HTR-8/SVneo (cell line): ENCODE measurements at regions not wholly inside any gene's neighbourhood (a gene's known extent, or its start where the extent isn't known, plus 50 kb on each side); places are given as distances from the start of the nearest gene placed in this dataset.
"Not testable (repeated sequence)": the region's sequence is repeated elsewhere in the genome, so short reads cannot be mapped to it uniquely, and the experiment has no call there.

Source experiments
- DNase-seq: peaks from one replicate; pipeline ENCODE4 v3.0.0; 2011; ENCODE audit warnings: low spot score, mixed read lengths; ENCODE audit not compliant: insufficient read length
- FAIRE-seq: peaks from 2 replicates; lab custom pipeline; 2011; peaks lifted over from hg19 to GRCh38; lab: Jason Lieb, UNC

- not testable (repeated sequence) for DNase-seq, FAIRE-seq
Observed at GRCh38 chr22:22369219-22369963, 124.8 kb downstream of the VPREB1 start.

- FAIRE-seq (no peak), DNase-seq (no peak)
Observed at GRCh38 chr22:22369964-22370270, 125.3 kb downstream of the VPREB1 start.

- DNase-seq (no peak), FAIRE-seq (no peak)
Observed at GRCh38 chr22:22371031-22371541, 126.5 kb downstream of the VPREB1 start.

DNA sequence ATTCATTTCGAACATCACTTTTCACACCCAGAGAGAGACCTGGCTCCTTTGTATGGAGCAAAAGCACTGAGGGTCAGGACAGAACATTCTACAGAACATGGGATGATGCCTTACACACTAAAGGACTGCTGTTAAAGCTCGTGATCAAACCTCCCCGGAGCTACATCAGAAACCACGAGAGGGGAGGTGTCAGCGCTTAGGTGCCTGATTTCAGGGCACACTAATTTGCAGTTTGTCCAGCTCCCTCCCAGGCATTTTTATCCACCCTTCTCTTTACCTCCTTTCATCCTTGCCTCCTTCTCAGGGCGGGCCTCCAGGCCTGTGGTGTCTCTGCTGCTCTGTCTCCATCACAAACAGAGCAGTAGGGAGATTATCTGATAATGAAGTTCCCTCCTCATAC, 127.5 kb downstream of the VPREB1 start:
- FAIRE-seq (no peak), DNase-seq (no peak)

DNA sequence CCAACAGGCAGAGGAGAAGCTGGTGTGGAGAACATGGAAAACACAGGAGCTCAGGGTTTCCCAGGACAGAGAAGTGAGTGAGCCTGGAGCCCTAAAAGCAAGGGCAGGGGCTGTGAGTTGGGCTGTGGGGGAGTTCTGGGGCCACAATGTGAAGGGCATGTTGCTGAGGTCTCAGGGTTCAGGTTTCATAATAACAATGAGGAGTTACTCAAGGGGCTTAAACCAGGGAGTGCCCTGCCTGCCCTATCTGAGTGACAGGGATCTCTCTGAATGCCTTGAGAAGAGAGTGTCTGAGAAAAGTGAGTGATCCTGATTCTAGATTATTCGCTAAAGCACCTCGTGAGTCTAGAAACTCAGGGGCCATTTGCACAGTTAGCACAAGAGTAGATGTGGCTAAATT, 129.6 kb downstream of the VPREB1 start:
- DNase-seq (no peak), FAIRE-seq (no peak)

- FAIRE-seq (no peak), DNase-seq (no peak)
Observed at GRCh38 chr22:22374579-22374978, 130.0 kb downstream of the VPREB1 start.

GRCh38 chr22:22375576-22376351, 131.2 kb downstream of the VPREB1 start:
- DNase-seq (no peak), FAIRE-seq (no peak)

GRCh38 chr22:22376352-22376706, 131.7 kb downstream of the VPREB1 start:
- no peak for FAIRE-seq

DNA sequence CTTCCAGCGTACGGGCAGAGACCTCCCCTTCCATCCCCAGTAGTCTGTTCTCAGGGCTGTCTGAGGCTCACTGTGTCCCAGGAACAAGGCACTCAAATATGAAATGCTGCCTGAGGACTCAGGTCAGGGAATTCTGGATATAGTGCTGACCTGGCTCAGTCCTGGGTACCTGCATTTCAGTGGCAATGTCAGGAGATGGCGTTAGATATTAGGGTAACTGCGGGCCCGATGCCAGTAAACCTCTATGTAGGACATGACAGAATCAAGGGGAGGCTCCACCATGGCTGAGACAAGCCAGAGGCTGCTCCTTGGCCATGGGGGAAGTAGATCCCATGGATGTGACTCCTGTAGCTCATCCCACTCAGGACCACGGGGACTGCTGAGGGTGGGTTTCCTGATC, 131.7 kb downstream of the ZNF280B start:
- DNase-seq, FAIRE-seq: not testable (repeated sequence)

More at GRCh38 chr22:22376352-22376706, 131.7 kb downstream of the VPREB1 start:
- no peak for DNase-seq

DNA sequence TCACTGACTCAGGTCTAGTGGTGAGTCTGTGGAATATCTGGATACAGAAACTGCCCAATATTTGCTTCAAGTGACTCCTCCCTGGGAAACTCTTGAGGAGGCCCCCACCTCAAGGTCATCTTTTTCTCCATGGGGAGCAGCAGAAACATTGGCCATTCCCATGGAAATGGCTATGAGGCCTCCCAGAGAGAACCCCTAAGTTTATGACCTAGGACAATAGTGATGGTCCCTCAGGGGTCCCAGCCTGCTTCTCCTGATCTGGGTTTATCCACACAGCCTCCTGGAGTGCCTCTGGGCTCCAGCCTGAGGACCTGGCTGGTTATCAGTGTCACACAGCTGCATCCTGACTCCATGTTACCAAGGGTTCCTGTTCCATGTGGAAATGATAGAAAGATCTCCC, 131.2 kb downstream of the ZNF280B start:
- FAIRE-seq (no peak), DNase-seq (no peak)

DNA sequence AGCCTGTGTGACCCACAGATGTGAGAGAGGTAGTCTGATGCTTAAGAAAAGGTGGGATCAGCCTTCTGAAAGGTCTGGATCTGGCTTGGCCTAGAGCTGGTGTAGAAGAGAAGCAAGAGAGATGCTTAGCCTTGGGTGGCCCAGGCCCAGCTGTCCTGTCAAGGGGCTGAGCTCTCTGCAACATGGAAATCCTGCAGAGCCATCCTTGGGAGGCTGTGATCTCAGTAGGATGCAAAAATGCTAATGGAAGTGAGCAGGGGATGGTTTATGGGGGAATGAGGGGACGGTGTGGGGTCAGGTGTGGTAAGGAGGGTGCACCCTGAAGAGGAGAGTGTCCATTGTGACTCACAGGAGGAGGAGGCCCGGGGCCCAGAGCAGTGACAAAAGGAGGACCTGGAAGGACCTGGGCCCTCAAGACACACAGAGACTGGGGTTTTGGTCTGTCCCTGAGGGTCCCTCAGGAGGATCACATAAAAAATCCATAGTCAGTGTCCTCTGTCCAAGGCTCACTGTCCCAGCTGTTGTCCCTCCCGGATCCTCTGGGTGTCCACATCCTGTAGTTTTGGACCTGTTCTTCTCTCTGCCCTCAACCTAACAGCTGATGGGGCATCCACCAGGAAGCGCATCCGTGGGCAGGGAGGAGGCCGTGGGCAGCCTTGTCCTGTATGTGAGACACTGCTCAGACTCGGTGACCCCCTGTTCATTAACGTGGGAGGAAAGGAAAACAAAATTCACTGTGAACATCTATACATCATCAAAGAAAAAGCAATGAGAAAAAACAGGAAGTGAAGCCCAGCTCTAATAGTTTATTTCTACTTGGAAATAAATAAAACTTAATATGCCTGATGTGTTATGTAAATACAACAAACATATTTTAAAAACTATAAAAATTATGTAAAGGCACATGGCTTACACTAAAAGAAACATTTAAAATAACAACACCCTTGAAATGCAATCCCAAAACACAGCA, 129.8 kb downstream of the ZNF280B start:
- FAIRE-seq (no peak), DNase-seq (no peak)

DNA sequence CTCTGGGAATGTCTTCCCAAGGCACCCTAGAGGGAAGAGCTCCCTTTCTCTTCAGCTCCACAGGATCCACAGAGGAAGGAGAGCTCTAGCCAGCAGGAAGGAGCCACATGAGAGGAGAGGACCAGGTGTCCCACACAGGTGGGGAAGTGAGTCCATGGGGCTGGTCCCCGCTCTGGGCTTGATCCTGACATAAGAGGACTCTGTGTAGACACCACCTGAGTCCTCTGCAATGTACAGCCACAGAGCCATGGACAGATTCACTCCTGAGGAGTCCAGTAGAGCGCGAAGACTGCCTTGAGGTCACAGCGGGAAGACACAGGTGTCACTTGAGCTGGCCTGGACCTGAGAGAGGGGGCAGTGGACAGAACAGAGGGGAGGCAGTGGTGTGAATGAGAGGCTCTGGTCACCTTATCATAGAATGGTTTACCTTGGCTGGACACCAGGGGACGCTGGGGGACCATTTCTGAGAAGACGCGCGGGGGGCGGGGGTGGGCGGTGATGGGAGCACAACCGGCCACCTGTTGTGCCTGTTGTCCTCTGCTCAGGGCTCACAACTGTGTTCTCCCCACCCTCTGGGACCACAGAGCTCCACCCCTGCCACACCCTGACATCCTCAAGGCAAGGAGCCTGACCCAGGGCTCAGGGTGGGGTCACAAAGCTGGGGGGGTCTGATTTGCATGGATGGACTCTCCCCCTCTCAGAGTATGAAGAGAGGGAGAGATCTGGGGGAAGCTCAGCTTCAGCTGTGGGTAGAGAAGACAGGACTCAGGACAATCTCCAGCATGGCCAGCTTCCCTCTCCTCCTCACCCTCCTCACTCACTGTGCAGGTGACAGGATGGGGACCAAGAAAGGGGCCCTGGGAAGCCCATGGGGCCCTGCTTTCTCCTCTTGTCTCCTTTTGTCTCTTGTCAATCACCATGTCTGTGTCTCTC, 128.2 kb downstream of the ZNF280B start:
- DNase-seq = no peak
- no peak for FAIRE-seq

GRCh38 chr22:22381292-22381691, 127.2 kb downstream of the ZNF280B start:
- FAIRE-seq, DNase-seq: not testable (repeated sequence)

GRCh38 chr22:22384267-22384666, 124.3 kb downstream of the ZNF280B start:
- DNase-seq = no peak
- no peak for FAIRE-seq

DNA sequence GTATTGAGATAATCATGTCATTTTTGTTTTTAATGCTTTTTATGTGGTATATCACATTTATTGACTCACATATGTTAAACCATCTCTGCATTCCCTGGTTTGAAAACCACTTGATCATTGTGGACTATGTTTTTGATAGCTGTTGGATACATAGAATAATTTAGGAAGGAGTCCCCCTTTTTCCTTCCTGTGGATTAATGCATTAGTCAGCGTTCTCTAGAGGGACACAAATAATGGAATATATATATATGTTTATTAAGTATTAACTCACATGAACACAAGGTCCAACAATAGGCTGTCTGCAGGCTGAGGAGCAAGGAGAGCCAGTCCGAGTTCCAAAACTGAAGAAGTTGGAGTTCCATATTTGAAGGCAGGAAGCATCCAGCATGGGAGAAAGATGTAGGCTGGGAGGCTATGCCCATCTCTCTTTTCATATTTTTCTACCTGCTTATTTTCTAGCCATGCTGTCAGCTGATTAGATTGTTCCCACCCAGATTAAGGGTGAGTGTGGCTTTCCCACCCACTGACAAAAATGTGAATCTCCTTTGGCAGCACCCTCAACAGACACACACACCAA, 123.8 kb downstream of the ZNF280B start:
- FAIRE-seq (no peak), DNase-seq (no peak)

DNA sequence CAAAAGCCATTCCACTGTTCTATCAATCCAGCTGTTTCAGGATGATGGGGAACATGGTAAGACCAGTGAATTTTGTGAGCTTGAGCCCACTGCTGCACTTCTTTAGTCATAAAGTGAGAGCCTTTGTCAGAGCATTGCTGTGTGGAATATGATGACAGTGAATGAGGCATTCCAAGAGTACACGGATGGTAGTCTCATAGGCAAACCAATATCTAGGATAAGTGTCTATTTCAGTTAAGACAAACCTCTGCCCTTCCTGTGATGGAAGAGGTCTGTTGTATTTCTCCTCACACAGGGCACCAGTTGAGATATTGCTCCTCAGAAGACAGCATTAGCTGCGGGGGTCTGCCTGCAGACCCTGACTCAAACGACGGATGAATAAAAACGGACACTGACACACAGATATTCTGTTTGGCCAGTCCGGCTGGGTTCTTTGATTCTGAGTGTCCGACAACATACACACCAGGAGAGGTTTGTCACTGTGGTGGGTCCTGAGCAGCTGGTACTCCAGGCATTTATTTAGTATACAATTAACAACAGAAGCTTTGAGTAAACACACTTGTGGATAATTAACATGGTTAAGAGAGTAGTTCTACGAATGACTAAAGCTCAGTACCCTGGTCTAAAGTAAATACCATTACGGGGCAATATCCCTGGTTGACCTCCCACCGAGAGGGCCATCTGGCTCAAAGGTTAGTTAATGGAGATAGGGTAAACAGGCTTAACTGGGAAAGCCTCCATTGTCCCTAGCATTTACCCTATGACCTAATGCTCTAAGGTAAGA, 121.7 kb downstream of the ZNF280B start:
- FAIRE-seq = no peak
- DNase-seq = no peak

DNA sequence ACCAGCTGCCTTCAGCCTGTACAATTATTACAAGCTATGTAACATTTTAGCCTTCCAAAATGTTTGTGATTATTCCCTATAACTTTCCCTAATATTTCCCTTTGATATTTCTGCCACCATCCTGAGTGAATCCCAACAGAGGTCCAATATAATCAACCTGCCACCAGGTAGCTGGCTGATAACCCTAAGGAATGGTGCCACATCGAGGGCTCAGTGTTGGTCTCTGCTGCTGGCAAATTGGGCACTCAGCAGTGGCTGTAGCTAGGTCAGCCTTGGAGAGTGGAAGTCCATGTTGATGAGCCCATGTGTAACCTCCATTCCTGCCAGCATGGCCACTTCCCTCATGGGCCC, 121.2 kb downstream of the ZNF280B start:
- FAIRE-seq (no peak), DNase-seq (no peak)

DNA sequence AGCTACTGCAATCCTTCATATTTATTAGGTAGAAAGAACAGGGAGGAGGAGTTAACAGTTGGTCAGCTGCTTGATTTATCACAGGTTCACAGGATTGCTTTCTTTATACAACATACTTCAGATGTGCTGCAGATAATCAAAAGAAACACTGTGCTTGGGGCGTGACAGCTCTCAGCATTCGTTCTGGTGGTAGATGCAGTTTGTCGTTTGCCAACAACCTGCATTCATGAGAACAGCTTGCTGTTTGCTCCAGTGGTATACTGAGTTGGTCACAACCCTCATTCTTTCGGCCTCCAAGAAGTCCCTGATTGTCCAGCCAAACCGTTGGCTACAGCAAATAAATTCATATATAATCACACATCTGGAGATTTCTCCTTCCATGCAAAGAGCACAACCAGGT, 120.5 kb downstream of the ZNF280B start:
- FAIRE-seq (no peak), DNase-seq (no peak)
